HG02943 (cell line): ENCODE measurements at regions not wholly inside any gene's neighbourhood (a gene's known extent, or its start where the extent isn't known, plus 50 kb on each side); places are given as distances from the start of the nearest gene placed in this dataset.
"Not testable (repeated sequence)": the region's sequence is repeated elsewhere in the genome, so short reads cannot be mapped to it uniquely, and the experiment has no call there.

Experiments used
- ATAC-seq: cut with Tn5 transposase; IDR thresholded peaks from one replicate; pipeline ENCODE4 v1.9.1; 2021; ENCODE audit warnings: mild to moderate bottlenecking, low read depth, moderate library complexity; ENCODE audit not compliant: unreplicated experiment

- no peak for ATAC-seq
Observed at GRCh38 chr16:87095271-87095670, 221.9 kb downstream of the C16orf95 start.

GRCh38 chr16:87096746-87097333, 220.4 kb downstream of the C16orf95 start:
- ATAC-seq: no peak

- no peak for ATAC-seq
Observed at GRCh38 chr16:87098361-87098760, 218.8 kb downstream of the C16orf95 start.

- ATAC-seq: no peak
Observed at GRCh38 chr16:87098976-87099720, 218.0 kb downstream of the C16orf95 start.

GRCh38 chr16:87100306-87101058, 216.7 kb downstream of the C16orf95 start:
- ATAC-seq: no peak

GRCh38 chr16:87101903-87102302, 215.3 kb downstream of the C16orf95 start:
- no peak for ATAC-seq

GRCh38 chr16:87107201-87107600, 210.0 kb downstream of the C16orf95 start:
- no peak for ATAC-seq

- no peak for ATAC-seq
Observed at GRCh38 chr16:87108278-87108677, 208.9 kb downstream of the C16orf95 start.

- ATAC-seq: no peak
Observed at GRCh38 chr16:87108941-87109340, 208.3 kb downstream of the C16orf95 start.

GRCh38 chr16:87114832-87115231, 202.4 kb downstream of the C16orf95 start:
- ATAC-seq: no peak

- ATAC-seq: no peak
Observed at GRCh38 chr16:87115646-87116045, 201.5 kb downstream of the C16orf95 start.

- ATAC-seq: no peak
Observed at GRCh38 chr16:87117936-87118335, 199.3 kb downstream of the C16orf95 start.

- ATAC-seq: no peak
Observed at GRCh38 chr16:87119168-87119567, 198.0 kb downstream of the C16orf95 start.

GRCh38 chr16:87119748-87120147, 197.4 kb downstream of the C16orf95 start:
- no peak for ATAC-seq

GRCh38 chr16:87121816-87122215, 195.4 kb downstream of the C16orf95 start:
- no peak for ATAC-seq

GRCh38 chr16:87123356-87124001, 193.7 kb downstream of the C16orf95 start:
- no peak for ATAC-seq

GRCh38 chr16:87124405-87124804, 192.8 kb downstream of the C16orf95 start:
- ATAC-seq: not testable (repeated sequence)

- no peak for ATAC-seq
Observed at GRCh38 chr16:87125206-87126155, 191.7 kb downstream of the C16orf95 start.

GRCh38 chr16:87126403-87127025, 190.7 kb downstream of the C16orf95 start:
- no peak for ATAC-seq
